Neutrophil (primary cell): ENCODE measurements at regions not wholly inside any gene's neighbourhood (a gene's known extent, or its start where the extent isn't known, plus 50 kb on each side); places are given as distances from the start of the nearest gene placed in this dataset.

Source experiments
- H3K27ac ChIP-seq: fragments of 200-600 bp; sonication (generic); 2 replicates; pipeline ENCODE4 v1.5.1; 2016; ENCODE audit warnings: mild to moderate bottlenecking, moderate library complexity
- H3K27me3 ChIP-seq: fragments of 200-600 bp; sonication (generic); 2 replicates; pipeline ENCODE4 v1.6.0; 2016; ENCODE audit warnings: mild to moderate bottlenecking
- H3K36me3 ChIP-seq: fragments of 200-600 bp; sonication (generic); 2 replicates; pipeline ENCODE4 v1.5.1; 2017
- H3K4me1 ChIP-seq, 2 experiments: fragments of 200-600 bp in 1 of 2; sonication (generic) in 1 of 2; 1 replicate in 1 of 2; 2 replicates in 1 of 2; pipeline versions ENCODE4 v1.5.1 to v1.6.1; 2013 to 2016; ENCODE audit warnings: low read depth in 1 of 2, low read length in 1 of 2, mild to moderate bottlenecking in 1 of 2, moderate library complexity in 1 of 2; ENCODE audit not compliant: control insufficient read depth in 1 of 2, insufficient read depth in 1 of 2
- H3K4me3 ChIP-seq, 2 experiments: fragments of 200-600 bp in 1 of 2; sonication (generic) in 1 of 2; 1 replicate in 1 of 2; 2 replicates in 1 of 2; pipeline ENCODE4 v1.5.1; 2013 to 2016; ENCODE audit warnings: low read depth in 1 of 2, low read length in 1 of 2, mild to moderate bottlenecking in 1 of 2, moderate library complexity in 1 of 2
- H3K9me3 ChIP-seq: fragments of 200-600 bp; sonication (generic); 2 replicates; pipeline ENCODE4 v1.5.1; 2016
- CTCF ChIP-seq: fragments of 200-600 bp; sonication (generic); IDR thresholded peaks from 2 replicates; pipeline ENCODE4 v1.5.1; 2016; ENCODE audit warnings: antibody characterized with exemption

DNA sequence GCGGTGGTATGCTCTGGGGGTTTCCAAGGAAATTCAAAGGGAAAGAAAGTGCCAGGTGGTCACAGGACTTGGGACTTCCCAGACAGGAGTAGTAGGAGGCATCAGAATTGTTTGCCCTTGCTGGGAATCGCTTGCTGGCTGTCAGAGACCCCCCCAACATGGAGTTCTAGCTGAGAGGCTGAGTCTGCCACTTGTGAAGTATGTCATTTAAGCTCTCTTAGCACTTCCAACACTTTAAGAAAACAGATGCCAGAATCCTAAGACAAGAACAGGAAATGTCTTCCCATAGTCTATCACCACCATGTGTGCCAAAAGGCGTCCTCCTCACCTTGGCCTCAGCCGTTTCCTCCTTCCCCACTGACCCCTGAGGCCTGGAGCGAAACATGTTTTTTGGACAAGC is 193.8 kb upstream of the IRX3 start:
- H3K4me1 ChIP-seq: no peaks in the 10 kb centered on the region
- no peak overlapping the region for H3K4me3 ChIP-seq
- H3K36me3 ChIP-seq: no peaks in the 10 kb centered on the region
- no peaks in the 10 kb centered on the region for H3K9me3 ChIP-seq
- no peak overlapping the region for H3K27ac ChIP-seq
- TF ChIP-seq CTCF: no peak
- no peaks in the 10 kb centered on the region for H3K27me3 ChIP-seq

- no peaks in the 10 kb centered on the region for H3K9me3 ChIP-seq
- H3K27me3 ChIP-seq: no peaks in the 10 kb centered on the region
- H3K27ac ChIP-seq: no peak overlapping the region
- no peak overlapping the region for H3K4me3 ChIP-seq
- no peaks in the 10 kb centered on the region for H3K36me3 ChIP-seq
- no peak for TF ChIP-seq CTCF
- H3K4me1 ChIP-seq: no peaks in the 10 kb centered on the region
These were observed 193.0 kb upstream of the IRX3 start for GRCh38 chr16:54479546-54479945.

DNA sequence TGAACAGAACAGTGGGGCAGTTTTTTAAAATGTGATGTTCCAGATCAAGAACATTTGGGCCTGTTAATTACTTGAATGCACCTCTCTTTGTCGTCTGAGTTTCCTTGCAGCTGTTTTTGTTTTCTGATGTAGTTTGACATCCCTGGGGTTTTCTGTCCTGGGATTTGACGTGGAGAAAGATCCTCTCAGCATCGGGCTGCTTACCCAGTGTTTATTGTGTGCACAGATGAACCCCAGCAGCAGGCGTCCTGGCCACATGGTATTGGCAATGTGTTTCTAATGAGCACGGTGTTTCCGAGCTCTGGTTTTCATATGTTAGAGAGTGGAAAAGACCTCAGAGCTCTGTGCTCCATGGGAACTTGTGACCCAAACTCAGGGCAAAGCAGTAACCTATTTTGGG is 191.1 kb upstream of the IRX3 start:
- Histone ChIP-seq H3K27me3 (no peaks in the 10 kb centered on the region), H3K27ac (no peak overlapping the region), H3K36me3 (no peaks in the 10 kb centered on the region), H3K4me1 (no peaks in the 10 kb centered on the region), H3K4me3 (no peak overlapping the region), H3K9me3 (no peaks in the 10 kb centered on the region)
- TF ChIP-seq CTCF: no peak

GRCh38 chr16:54475019-54475601 is 188.5 kb upstream of the IRX3 start:
- Histone ChIP-seq H3K4me3 (no peak overlapping the region), H3K36me3 (no peaks in the 10 kb centered on the region), H3K27ac (no peak overlapping the region), H3K4me1 (no peaks in the 10 kb centered on the region), H3K27me3 (no peaks in the 10 kb centered on the region), H3K9me3 (no peaks in the 10 kb centered on the region)
- no peak for TF ChIP-seq CTCF

GRCh38 chr16:54473226-54473993 is 186.8 kb upstream of the IRX3 start:
- Histone ChIP-seq H3K27me3 (no peaks in the 10 kb centered on the region), H3K27ac (no peak overlapping the region), H3K9me3 (no peaks in the 10 kb centered on the region), H3K36me3 (no peaks in the 10 kb centered on the region), H3K4me3 (no peak overlapping the region), H3K4me1 (no peaks in the 10 kb centered on the region)
- no peak for TF ChIP-seq CTCF
